CD4-positive, alpha-beta T cell (primary cell): ENCODE measurements at regions not wholly inside any gene's neighbourhood (a gene's known extent, or its start where the extent isn't known, plus 50 kb on each side); places are given as distances from the start of the nearest gene placed in this dataset.

Experiments used
- ATAC-seq: fragments of 200-7000 bp; cut with Tn5 transposase; one replicate; pipeline ENCODE4 v1.10.0; 2022; ENCODE audit warnings: mild to moderate bottlenecking; ENCODE audit not compliant: poor library complexity
- CTCF ChIA-PET: fragments of 350-600 bp; sonication (Branson Sonifier 250); formaldehyde crosslinking; loops from one replicate; lab custom pipeline; 2021; ENCODE audit warnings: antibody characterized with exemption, inconsistent platforms; lab: Charles Lee
- POLR2A ChIA-PET: fragments of 350-600 bp; sonication (Branson Sonifier 250); formaldehyde crosslinking; loops from one replicate; lab custom pipeline; 2021; ENCODE audit warnings: antibody characterized with exemption, inconsistent platforms; lab: Charles Lee
- DNase-seq, 14 experiments: peaks; one replicate each; pipeline ENCODE4 v3.0.0-alpha.2; 2013 to 2020; ENCODE audit warnings: mixed read lengths in 2 of 14
- H3K27ac ChIP-seq, 2 donors: one replicate each; pipeline versions ENCODE4 v1.5.1 to v1.7.0; 2013; ENCODE audit warnings: low read length in 2 of 2, low read depth in 1 of 2, mild to moderate bottlenecking in 1 of 2
- H3K27me3 ChIP-seq, 2 experiments: 1 replicate in 1 of 2; 2 replicates in 1 of 2; pipeline versions ENCODE4 v1.6.1 to v1.7.0; 2013; ENCODE audit warnings: low read length in 2 of 2, control low read depth in 1 of 2, mild to moderate bottlenecking in 1 of 2, moderate library complexity in 1 of 2; ENCODE audit not compliant: insufficient read depth in 2 of 2, control insufficient read depth in 1 of 2
- H3K36me3 ChIP-seq: one replicate; pipeline ENCODE4 v1.6.1; 2013; ENCODE audit warnings: low read length, control low read depth; ENCODE audit not compliant: insufficient read depth
- H3K4me1 ChIP-seq: one replicate; pipeline ENCODE4 v1.6.1; 2013; ENCODE audit warnings: low read length, control low read depth; ENCODE audit not compliant: insufficient read depth
- H3K4me3 ChIP-seq: one replicate; pipeline ENCODE4 v1.5.1; 2013; ENCODE audit warnings: mild to moderate bottlenecking, low read length, moderate library complexity
- H3K9me3 ChIP-seq, 2 experiments: 1 replicate in 1 of 2; 2 replicates in 1 of 2; pipeline versions ENCODE4 v1.6.1 to v1.7.0; 2013; ENCODE audit warnings: low read length in 2 of 2, mild to moderate bottlenecking in 2 of 2, control low read depth in 1 of 2, moderate library complexity in 1 of 2; ENCODE audit not compliant: control insufficient read depth in 1 of 2, insufficient read depth in 1 of 2
- H3K27ac Mint-ChIP-seq: one replicate; pipeline ENCODE4 v1.8.0; 2020; ENCODE audit warnings: mixed read lengths
- H3K27me3 Mint-ChIP-seq: one replicate; pipeline ENCODE4 v1.8.0; 2021; ENCODE audit warnings: mixed read lengths
- H3K36me3 Mint-ChIP-seq: one replicate; pipeline ENCODE4 v1.8.0; 2021; ENCODE audit warnings: low read depth, mixed read lengths
- H3K4me1 Mint-ChIP-seq: one replicate; pipeline ENCODE4 v1.8.0; 2021; ENCODE audit warnings: low read depth, mixed read lengths
- H3K4me3 Mint-ChIP-seq: one replicate; pipeline ENCODE4 v1.8.0; 2020; ENCODE audit warnings: mild to moderate bottlenecking, mixed read lengths
- H3K9me3 Mint-ChIP-seq: one replicate; pipeline ENCODE4 v1.8.0; 2020; ENCODE audit warnings: mixed read lengths
- intact Hi-C, 2 experiments: fragments of 100-400 bp; cut with DNase I in 1 of 2; cut with micrococcal nuclease in 1 of 2; formaldehyde crosslinking; loops; one replicate each; pipeline versions ENCODE4 v1.15.1 to v1.9.0; 2023 to 2025; cut with DNase I, micrococcal nuclease
- TF ChIP-seq, protein P1 (sequence below): fragments of 200-600 bp; IDR thresholded peaks from one replicate; pipeline ENCODE4 v1.8.0; 2022; ENCODE audit warnings: antibody characterized with exemption, mild to moderate bottlenecking

DNA sequence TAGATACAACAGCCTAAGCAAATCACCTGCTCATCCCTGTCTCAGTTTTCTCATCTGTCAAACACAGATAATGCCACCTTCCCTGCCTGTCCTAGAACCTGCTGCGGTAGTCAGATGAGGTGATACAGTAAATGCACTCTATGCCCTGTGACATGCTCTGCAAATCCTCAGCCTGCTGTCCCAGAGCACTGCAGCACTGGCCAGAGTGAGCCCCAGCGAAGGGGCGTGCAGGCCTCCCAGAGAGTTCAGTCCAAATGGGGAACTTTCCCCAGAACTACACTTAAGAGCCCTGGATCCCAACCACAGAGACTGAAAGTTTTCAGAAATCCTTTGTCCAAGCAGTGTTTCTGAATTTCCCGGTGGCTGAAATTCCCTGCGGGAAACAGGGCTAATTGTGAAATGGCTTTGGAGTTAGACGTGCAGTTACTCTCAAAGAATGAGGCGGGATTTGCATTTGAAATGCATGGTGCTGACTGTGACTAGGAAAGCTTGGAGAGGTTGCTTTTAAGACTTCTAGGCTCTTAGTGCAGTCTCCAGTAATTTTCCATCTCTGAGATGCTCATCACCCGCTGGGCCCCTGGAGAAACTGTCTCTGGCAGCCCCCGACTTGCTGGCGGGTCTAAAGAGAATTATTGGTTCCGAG lies 206.5 kb upstream of the AJAP1 start:
- H3K9me3 Mint-ChIP-seq: no peaks in the 10 kb centered on the region
- Histone ChIP-seq H3K9me3 (peaks cover 0 to 4% of the 10 kb centered on the region in 2 experiments), H3K4me3 (no peak overlapping the region), H3K4me1 (no peaks in the 10 kb centered on the region), H3K36me3 (no peaks in the 10 kb centered on the region), H3K27ac (no peak overlapping the region), H3K27me3 (peaks cover 9 to 27% of the 10 kb centered on the region in 2 experiments)
- no peak overlapping the region for H3K4me3 Mint-ChIP-seq
- no peaks in the 10 kb centered on the region for H3K36me3 Mint-ChIP-seq
- DNase-seq: no peak
- CTCF ChIA-PET: no interaction called here
- no peak for ATAC-seq
- intact Hi-C loops: no loop called here
- H3K27ac Mint-ChIP-seq: no peak overlapping the region
- no peaks in the 10 kb centered on the region for H3K4me1 Mint-ChIP-seq
- H3K27me3 Mint-ChIP-seq: peaks cover 42% of the 10 kb centered on the region
- TF ChIP-seq, protein P1, sequence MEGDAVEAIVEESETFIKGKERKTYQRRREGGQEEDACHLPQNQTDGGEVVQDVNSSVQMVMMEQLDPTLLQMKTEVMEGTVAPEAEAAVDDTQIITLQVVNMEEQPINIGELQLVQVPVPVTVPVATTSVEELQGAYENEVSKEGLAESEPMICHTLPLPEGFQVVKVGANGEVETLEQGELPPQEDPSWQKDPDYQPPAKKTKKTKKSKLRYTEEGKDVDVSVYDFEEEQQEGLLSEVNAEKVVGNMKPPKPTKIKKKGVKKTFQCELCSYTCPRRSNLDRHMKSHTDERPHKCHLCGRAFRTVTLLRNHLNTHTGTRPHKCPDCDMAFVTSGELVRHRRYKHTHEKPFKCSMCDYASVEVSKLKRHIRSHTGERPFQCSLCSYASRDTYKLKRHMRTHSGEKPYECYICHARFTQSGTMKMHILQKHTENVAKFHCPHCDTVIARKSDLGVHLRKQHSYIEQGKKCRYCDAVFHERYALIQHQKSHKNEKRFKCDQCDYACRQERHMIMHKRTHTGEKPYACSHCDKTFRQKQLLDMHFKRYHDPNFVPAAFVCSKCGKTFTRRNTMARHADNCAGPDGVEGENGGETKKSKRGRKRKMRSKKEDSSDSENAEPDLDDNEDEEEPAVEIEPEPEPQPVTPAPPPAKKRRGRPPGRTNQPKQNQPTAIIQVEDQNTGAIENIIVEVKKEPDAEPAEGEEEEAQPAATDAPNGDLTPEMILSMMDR: no peak
- POLR2A ChIA-PET: no interaction called here

DNA sequence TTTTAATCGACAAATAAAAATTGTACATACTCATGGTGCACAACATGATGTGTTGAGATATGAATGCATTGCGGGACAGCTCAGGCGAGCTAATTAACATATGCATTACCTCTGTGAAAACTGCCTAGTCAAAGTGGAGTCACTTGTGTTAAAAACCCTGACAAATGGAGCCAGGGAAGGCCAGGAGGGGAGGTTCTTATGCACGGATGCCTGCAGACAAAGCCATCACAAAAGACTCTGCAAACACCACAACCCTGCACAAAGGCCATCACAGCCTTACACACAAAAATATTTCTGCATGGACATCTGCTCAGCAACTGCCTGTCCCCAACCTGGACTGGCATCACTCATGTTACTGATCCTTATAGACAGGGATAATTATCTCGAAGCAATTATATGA lies 204.4 kb upstream of the AJAP1 start:
- POLR2A ChIA-PET: no interaction called here
- ATAC-seq: no peak
- Histone ChIP-seq H3K27me3 (peaks cover 9 to 19% of the 10 kb centered on the region in 2 experiments), H3K36me3 (no peaks in the 10 kb centered on the region), H3K9me3 (peaks cover 0 to 13% of the 10 kb centered on the region in 2 experiments), H3K27ac (no peak overlapping the region), H3K4me3 (no peak overlapping the region), H3K4me1 (no peaks in the 10 kb centered on the region)
- no peak overlapping the region for H3K27ac Mint-ChIP-seq
- CTCF ChIA-PET: no interaction called here
- no peaks in the 10 kb centered on the region for H3K36me3 Mint-ChIP-seq
- no peaks in the 10 kb centered on the region for H3K9me3 Mint-ChIP-seq
- no peak overlapping the region for H3K4me3 Mint-ChIP-seq
- TF ChIP-seq, protein P1: no peak
- no peak for DNase-seq
- H3K4me1 Mint-ChIP-seq: no peaks in the 10 kb centered on the region
- H3K27me3 Mint-ChIP-seq: peaks cover 34% of the 10 kb centered on the region
- intact Hi-C loops: no loop called here

DNA sequence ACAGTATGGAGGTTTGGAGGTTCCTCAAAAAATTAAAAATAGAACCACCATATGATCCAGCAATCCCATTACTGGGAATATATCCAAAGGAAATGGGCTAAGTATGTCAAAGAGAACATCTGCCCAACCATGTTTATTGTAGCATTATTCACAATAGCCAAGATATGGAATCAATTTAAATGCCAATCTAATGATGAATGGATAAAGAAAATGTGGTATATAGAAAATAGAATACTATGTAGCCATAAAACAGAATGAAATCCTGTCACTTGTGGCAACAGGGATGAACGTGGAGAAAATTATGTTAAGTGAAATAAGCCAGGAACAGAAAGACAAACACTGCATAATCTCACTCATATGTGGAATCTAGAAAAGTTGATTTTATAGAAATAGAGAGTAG lies 201.7 kb upstream of the AJAP1 start:
- H3K27me3 Mint-ChIP-seq: peaks cover 7% of the 10 kb centered on the region
- no peak overlapping the region for H3K4me3 Mint-ChIP-seq
- H3K36me3 Mint-ChIP-seq: no peaks in the 10 kb centered on the region
- Histone ChIP-seq H3K27ac (no peak overlapping the region), H3K4me1 (no peaks in the 10 kb centered on the region), H3K4me3 (no peak overlapping the region), H3K36me3 (no peaks in the 10 kb centered on the region), H3K9me3 (peaks cover 0 to 21% of the 10 kb centered on the region in 2 experiments), H3K27me3 (peaks cover 4 to 8% of the 10 kb centered on the region in 2 experiments)
- intact Hi-C loops: no loop called here
- no peaks in the 10 kb centered on the region for H3K9me3 Mint-ChIP-seq
- DNase-seq (no peak), ATAC-seq (no peak)
- TF ChIP-seq, protein P1: no peak
- no peaks in the 10 kb centered on the region for H3K4me1 Mint-ChIP-seq
- POLR2A ChIA-PET: no interaction called here
- H3K27ac Mint-ChIP-seq: no peak overlapping the region
- CTCF ChIA-PET: no interaction called here
